ENCODE measurements at regions not wholly inside any gene's neighbourhood (a gene's known extent, or its start where the extent isn't known, plus 50 kb on each side); places are given as distances from the start of the nearest gene placed in this dataset.

- no peaks in the 10 kb centered on the region for H3K36me3 ChIP-seq (ENCODE audit: control insufficient read depth in 2 of 2, extremely low read depth in 1 of 2, insufficient read depth in 2 of 2, low read length in 2 of 2)
- H3K4me2 ChIP-seq (ENCODE audit: control insufficient read depth, extremely low read depth, insufficient read depth, low read depth, low read length): no peak overlapping the region
- no peak overlapping the region for H3K4me3 ChIP-seq (ENCODE audit: control insufficient read depth in 2 of 3, extremely low read depth in 1 of 3, insufficient read depth in 2 of 3, low read depth in 1 of 3, low read length in 3 of 3)
- no peaks in the 10 kb centered on the region for H3K4me1 ChIP-seq (ENCODE audit: control insufficient read depth, extremely low read depth, insufficient read depth, low read length)
- H3K9ac ChIP-seq (ENCODE audit: control insufficient read depth, extremely low read depth, insufficient read depth, low read length): no peak overlapping the region
- FAIRE-seq: no peak
- dilution Hi-C loops (cut with MboI; ENCODE audit: extremely low pct_ligation_motif_present, low sequenced_read_pairs): no loop called here
- H3K27ac ChIP-seq (ENCODE audit: control insufficient read depth, insufficient read depth, low read length): no peak overlapping the region
- H3K79me2 ChIP-seq (ENCODE audit: control insufficient read depth, insufficient read depth, low read length): no peaks in the 10 kb centered on the region
- H3K9me3 ChIP-seq (ENCODE audit: control insufficient read depth, low read depth, low read length): no peaks in the 10 kb centered on the region
- H4K20me1 ChIP-seq (ENCODE audit: control insufficient read depth, extremely low read depth, insufficient read depth, low read length): no peaks in the 10 kb centered on the region
- H3K27me3 ChIP-seq (ENCODE audit: control insufficient read depth, extremely low read depth, insufficient read depth, low read length): no peaks in the 10 kb centered on the region
- no peak overlapping the region for H2AFZ ChIP-seq (ENCODE audit: control insufficient read depth, low read length)
- TF ChIP-seq EZH2 (IDR thresholded peaks at IDR 0.05; ENCODE audit: low read length): no peak
- no peak for TF ChIP-seq CTCF (optimal IDR thresholded peaks at IDR 0.05 in 1 of 3, IDR thresholded peaks at IDR 0.05 in 1 of 3, conservative IDR thresholded peaks at IDR 0.05 in 1 of 3; ENCODE audit: extremely low read depth in 1 of 3, insufficient read depth in 2 of 3, low read length in 3 of 3)
- H3K9me1 ChIP-seq (ENCODE audit: control insufficient read depth, extremely low read depth, insufficient read depth, low read length): no peaks in the 10 kb centered on the region
- no peak for DNase-seq (ENCODE audit: low read depth, low spot score)
Measured at GRCh38 chr5:123746683-123747360, 234.8 kb downstream of the CSNK1G3 start.

- Histone ChIP-seq H3K36me3 (ENCODE audit: control insufficient read depth in 2 of 2, extremely low read depth in 1 of 2, insufficient read depth in 2 of 2, low read length in 2 of 2) (no peaks in the 10 kb centered on the region), H4K20me1 (ENCODE audit: control insufficient read depth, extremely low read depth, insufficient read depth, low read length) (no peaks in the 10 kb centered on the region), H2AFZ (ENCODE audit: control insufficient read depth, low read length) (no peak overlapping the region), H3K27me3 (ENCODE audit: control insufficient read depth, extremely low read depth, insufficient read depth, low read length) (no peaks in the 10 kb centered on the region), H3K9ac (ENCODE audit: control insufficient read depth, extremely low read depth, insufficient read depth, low read length) (no peak overlapping the region), H3K79me2 (ENCODE audit: control insufficient read depth, insufficient read depth, low read length) (no peaks in the 10 kb centered on the region), H3K27ac (ENCODE audit: control insufficient read depth, insufficient read depth, low read length) (no peak overlapping the region), H3K4me3 (ENCODE audit: control insufficient read depth in 2 of 3, extremely low read depth in 1 of 3, insufficient read depth in 2 of 3, low read depth in 1 of 3, low read length in 3 of 3) (no peak overlapping the region), H3K4me2 (ENCODE audit: control insufficient read depth, extremely low read depth, insufficient read depth, low read depth, low read length) (no peak overlapping the region), H3K9me1 (ENCODE audit: control insufficient read depth, extremely low read depth, insufficient read depth, low read length) (no peaks in the 10 kb centered on the region), H3K4me1 (ENCODE audit: control insufficient read depth, extremely low read depth, insufficient read depth, low read length) (no peaks in the 10 kb centered on the region), H3K9me3 (ENCODE audit: control insufficient read depth, low read depth, low read length) (no peaks in the 10 kb centered on the region)
- FAIRE-seq (no peak), DNase-seq (ENCODE audit: low read depth, low spot score) (no peak)
- dilution Hi-C loops (cut with MboI; ENCODE audit: extremely low pct_ligation_motif_present, low sequenced_read_pairs): no loop called here
- no peak for TF ChIP-seq EZH2 (IDR thresholded peaks at IDR 0.05; ENCODE audit: low read length)
- TF ChIP-seq CTCF (optimal IDR thresholded peaks at IDR 0.05 in 1 of 3, IDR thresholded peaks at IDR 0.05 in 1 of 3, conservative IDR thresholded peaks at IDR 0.05 in 1 of 3; ENCODE audit: extremely low read depth in 1 of 3, insufficient read depth in 2 of 3, low read length in 3 of 3): no peak
Measured at GRCh38 chr5:123743990-123744583, 232.1 kb downstream of the CSNK1G3 start.

Measured in keratinocyte (primary cell).